ENCODE measurements at regions not wholly inside any gene's neighbourhood (a gene's known extent, or its start where the extent isn't known, plus 50 kb on each side); places are given as distances from the start of the nearest gene placed in this dataset.

- no peak for DNase-seq (ENCODE audit: low read depth in 2 of 2)
Measured at GRCh38 chr2:103028181-103028580, 266.4 kb downstream of the TMEM182 start.

All from fibroblast of skin of left quadriceps (primary cell).